SK-N-SH (cell line): ENCODE measurements at regions not wholly inside any gene's neighbourhood (a gene's known extent, or its start where the extent isn't known, plus 50 kb on each side); places are given as distances from the start of the nearest gene placed in this dataset.

Experiments used
- CTCF ChIP-seq: fragments of 200-600 bp; sonication (generic); IDR thresholded peaks from 2 replicates; pipeline ENCODE4 v1.6.1; 2017; ENCODE audit warnings: antibody characterized with exemption, mild to moderate bottlenecking, moderate library complexity
- EP300 ChIP-seq, 2 experiments: IDR thresholded peaks; 2 replicates each; pipeline versions ENCODE4 v1.4.0 to v1.6.1; 2012; ENCODE audit warnings: borderline replicate concordance in 1 of 2, low read depth in 1 of 2, low read length in 1 of 2
- MXI1 ChIP-seq: IDR thresholded peaks from 2 replicates; pipeline ENCODE4 v1.6.1; 2012; ENCODE audit warnings: mild to moderate bottlenecking, low read depth, low read length, improper control_type of control experiment
- REST ChIP-seq: IDR thresholded peaks from 2 replicates; pipeline ENCODE4 v1.6.1; 2012; ENCODE audit warnings: mild to moderate bottlenecking, low read depth, low read length, moderate library complexity
- ZBTB33 ChIP-seq: IDR thresholded peaks from 2 replicates; pipeline ENCODE4 v1.4.0; 2012; ENCODE audit warnings: low read depth, borderline replicate concordance

GRCh38 chrX:31006027-31006426 is 65.8 kb downstream of the FTHL17 start:
- TF ChIP-seq CTCF (no peak), EP300 (IDR thresholded peaks at IDR 0.05; ENCODE audit: borderline replicate concordance in 1 of 2, low read depth in 1 of 2, low read length in 1 of 2) (no peak), ZBTB33 (no peak), MXI1 (no peak), REST (no peak)
